ENCODE measurements at regions not wholly inside any gene's neighbourhood (a gene's known extent, or its start where the extent isn't known, plus 50 kb on each side); places are given as distances from the start of the nearest gene placed in this dataset.

DNA sequence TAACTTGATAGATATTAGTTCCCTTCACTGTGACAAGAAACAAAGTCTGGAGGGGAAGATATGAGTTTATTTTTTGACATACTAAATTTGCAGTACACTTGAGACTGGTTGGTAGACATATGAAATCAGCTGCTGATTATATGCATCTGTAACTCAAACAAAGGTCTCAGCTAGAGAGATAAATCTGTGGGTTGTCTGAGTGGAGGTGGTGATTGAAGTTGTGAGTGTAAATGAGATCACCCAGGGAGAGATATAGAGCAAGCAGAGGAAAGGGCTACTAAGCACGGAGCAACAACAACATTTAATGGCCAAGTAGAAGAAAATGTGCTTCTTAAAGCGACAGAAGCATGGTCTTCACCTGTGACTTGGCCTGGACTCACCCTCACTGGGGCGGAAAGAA lies 173.2 kb upstream of the EYA4 start:
- TF ChIP-seq, protein P1, sequence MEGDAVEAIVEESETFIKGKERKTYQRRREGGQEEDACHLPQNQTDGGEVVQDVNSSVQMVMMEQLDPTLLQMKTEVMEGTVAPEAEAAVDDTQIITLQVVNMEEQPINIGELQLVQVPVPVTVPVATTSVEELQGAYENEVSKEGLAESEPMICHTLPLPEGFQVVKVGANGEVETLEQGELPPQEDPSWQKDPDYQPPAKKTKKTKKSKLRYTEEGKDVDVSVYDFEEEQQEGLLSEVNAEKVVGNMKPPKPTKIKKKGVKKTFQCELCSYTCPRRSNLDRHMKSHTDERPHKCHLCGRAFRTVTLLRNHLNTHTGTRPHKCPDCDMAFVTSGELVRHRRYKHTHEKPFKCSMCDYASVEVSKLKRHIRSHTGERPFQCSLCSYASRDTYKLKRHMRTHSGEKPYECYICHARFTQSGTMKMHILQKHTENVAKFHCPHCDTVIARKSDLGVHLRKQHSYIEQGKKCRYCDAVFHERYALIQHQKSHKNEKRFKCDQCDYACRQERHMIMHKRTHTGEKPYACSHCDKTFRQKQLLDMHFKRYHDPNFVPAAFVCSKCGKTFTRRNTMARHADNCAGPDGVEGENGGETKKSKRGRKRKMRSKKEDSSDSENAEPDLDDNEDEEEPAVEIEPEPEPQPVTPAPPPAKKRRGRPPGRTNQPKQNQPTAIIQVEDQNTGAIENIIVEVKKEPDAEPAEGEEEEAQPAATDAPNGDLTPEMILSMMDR (IDR thresholded peaks at IDR 0.05) = no peak
- TF ChIP-seq POLR2AphosphoS5 (IDR thresholded peaks at IDR 0.05; ENCODE audit: low read depth, low read length) = no peak
- no peak for TF ChIP-seq GABPA (IDR thresholded peaks at IDR 0.05; ENCODE audit: low read depth)
- TF ChIP-seq FOXJ3 (CRISPR knock-in tag; IDR thresholded peaks at IDR 0.05) = no peak
- TF ChIP-seq TCF12 (IDR thresholded peaks at IDR 0.05) = no peak
- TF ChIP-seq, protein P2, sequence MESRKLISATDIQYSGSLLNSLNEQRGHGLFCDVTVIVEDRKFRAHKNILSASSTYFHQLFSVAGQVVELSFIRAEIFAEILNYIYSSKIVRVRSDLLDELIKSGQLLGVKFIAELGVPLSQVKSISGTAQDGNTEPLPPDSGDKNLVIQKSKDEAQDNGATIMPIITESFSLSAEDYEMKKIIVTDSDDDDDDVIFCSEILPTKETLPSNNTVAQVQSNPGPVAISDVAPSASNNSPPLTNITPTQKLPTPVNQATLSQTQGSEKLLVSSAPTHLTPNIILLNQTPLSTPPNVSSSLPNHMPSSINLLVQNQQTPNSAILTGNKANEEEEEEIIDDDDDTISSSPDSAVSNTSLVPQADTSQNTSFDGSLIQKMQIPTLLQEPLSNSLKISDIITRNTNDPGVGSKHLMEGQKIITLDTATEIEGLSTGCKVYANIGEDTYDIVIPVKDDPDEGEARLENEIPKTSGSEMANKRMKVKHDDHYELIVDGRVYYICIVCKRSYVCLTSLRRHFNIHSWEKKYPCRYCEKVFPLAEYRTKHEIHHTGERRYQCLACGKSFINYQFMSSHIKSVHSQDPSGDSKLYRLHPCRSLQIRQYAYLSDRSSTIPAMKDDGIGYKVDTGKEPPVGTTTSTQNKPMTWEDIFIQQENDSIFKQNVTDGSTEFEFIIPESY (IDR thresholded peaks at IDR 0.05; ENCODE audit: borderline replicate concordance, low read depth) = no peak
- TF ChIP-seq EZH2phosphoT487 (IDR thresholded peaks at IDR 0.05; ENCODE audit: borderline replicate concordance, low read depth) = no peak
- TF ChIP-seq CHD2 (IDR thresholded peaks at IDR 0.05; ENCODE audit: low read length, partially characterized antibody) = no peak
- TF ChIP-seq SMC3 (IDR thresholded peaks at IDR 0.05; ENCODE audit: low read depth, low read length) = no peak
- TF ChIP-seq TAF1 (IDR thresholded peaks at IDR 0.05; ENCODE audit: borderline replicate concordance, low read depth, low read length) = no peak

Data from SK-N-SH (cell line).